AG09319 (cell line): ENCODE measurements at regions not wholly inside any gene's neighbourhood (a gene's known extent, or its start where the extent isn't known, plus 50 kb on each side); places are given as distances from the start of the nearest gene placed in this dataset.

Experiments used
- DNase-seq: peaks from one replicate; pipeline ENCODE4 v3.0.0-alpha.2; 2010; ENCODE audit warnings: low read depth; ENCODE audit errors: extremely low read depth
- TF ChIP-seq, protein P1 (sequence below): IDR thresholded peaks from 2 replicates; pipeline ENCODE4 v1.5.1; 2011; ENCODE audit warnings: low read depth, mild to moderate bottlenecking, inconsistent platforms, low read length, moderate library complexity

DNA sequence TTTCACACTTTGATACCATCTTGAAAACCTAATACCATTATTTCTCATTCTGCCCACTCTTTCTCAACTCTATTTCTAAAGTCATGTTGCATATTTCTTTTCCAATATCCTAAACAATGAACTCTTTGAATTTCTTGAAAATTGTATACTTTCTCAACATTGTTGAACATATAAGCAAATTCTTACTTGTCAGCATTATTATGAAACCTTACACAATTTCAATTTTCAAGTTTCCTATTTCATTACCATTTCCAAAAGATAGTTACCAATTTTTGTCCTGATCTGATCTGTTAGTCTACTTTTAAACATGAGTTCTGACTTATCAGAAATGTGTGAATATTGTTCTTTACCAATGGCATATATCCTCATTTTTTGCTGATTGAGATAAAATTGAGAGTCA lies 806.3 kb upstream of the IGFBP7 start:
- no peak for DNase-seq
- TF ChIP-seq, protein P1, sequence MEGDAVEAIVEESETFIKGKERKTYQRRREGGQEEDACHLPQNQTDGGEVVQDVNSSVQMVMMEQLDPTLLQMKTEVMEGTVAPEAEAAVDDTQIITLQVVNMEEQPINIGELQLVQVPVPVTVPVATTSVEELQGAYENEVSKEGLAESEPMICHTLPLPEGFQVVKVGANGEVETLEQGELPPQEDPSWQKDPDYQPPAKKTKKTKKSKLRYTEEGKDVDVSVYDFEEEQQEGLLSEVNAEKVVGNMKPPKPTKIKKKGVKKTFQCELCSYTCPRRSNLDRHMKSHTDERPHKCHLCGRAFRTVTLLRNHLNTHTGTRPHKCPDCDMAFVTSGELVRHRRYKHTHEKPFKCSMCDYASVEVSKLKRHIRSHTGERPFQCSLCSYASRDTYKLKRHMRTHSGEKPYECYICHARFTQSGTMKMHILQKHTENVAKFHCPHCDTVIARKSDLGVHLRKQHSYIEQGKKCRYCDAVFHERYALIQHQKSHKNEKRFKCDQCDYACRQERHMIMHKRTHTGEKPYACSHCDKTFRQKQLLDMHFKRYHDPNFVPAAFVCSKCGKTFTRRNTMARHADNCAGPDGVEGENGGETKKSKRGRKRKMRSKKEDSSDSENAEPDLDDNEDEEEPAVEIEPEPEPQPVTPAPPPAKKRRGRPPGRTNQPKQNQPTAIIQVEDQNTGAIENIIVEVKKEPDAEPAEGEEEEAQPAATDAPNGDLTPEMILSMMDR = no peak

DNA sequence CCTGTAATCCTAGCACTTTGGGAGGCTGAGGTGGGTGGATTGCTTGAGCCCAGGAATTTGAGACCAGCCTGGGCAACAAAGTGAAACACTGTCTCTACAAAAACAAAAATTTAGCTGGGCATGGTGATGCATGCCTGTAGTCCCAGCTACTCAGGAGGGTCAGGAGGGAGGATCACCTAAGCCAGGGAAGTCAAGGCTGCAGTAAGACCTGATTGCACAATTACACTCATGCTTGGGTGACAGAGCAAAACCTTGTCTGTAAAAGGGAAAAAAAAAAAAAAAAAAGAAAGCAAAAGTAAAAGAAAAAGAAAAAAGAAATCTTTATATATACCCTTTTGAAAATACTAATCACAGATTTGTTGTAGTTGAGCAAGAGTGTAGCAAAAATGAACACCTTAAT lies 801.0 kb upstream of the IGFBP7 start:
- TF ChIP-seq, protein P1 = no peak
- no peak for DNase-seq

DNA sequence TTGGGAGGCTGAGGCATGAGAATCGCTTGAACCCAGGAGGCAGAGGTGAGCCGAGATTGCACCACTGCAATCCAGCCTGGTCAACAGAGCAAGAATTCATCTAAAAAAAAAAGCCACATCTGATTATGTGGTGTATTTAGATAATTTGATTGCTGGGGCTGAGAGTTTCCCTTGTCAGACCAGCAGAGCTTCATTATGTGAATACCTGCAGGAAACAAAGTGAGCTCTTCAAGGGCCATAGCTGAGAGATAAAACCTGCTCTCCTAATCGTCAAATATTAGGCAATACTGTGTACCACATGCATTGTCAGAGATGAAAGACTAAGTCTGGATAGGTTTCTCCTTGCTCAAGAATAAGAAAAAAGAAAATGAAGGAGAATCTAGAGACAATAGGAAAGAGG lies 800.0 kb upstream of the IGFBP7 start:
- TF ChIP-seq, protein P1 = no peak
- DNase-seq = no peak

DNA sequence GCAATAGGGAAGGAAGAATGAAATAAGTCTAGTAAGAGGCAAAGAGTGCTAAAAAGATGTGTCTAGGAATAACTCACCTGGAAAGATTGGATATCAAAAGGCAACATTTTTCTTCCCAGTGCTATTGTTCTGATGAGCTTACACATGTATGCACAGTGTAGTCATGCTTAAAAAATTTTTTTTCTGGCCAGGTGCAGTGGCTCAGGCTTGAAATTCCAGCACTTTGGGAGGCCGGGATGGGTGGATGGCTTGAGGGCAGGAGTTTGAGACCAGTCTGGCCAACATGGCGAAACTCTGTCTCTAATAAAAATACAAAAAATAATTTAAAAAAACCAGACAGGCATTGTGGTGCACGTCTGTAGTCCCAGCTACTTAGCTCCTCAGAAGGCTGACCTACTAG lies 795.8 kb upstream of the IGFBP7 start:
- TF ChIP-seq, protein P1 = no peak
- no peak for DNase-seq

DNA sequence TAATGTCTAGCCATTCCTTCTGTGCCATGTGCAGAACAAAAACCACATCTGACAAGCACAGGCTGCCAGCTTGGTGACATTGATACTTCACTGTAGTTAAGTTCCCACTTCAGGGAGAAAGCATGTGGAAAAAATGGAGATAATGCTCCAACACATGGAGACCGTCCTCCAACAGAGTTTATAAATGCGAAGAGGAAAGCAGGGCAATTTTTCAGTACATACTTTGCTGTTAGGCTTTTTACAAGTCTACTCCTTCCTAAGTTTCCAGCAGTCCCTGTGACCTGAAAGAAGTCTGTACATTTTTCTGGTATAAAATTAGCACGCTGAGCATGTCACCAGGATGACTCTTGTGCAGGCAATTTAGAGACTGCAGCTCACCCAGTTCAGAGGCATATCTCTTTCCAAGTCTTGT lies 766.9 kb upstream of the IGFBP7 start:
- TF ChIP-seq, protein P1 = no peak
- DNase-seq = no peak

DNA sequence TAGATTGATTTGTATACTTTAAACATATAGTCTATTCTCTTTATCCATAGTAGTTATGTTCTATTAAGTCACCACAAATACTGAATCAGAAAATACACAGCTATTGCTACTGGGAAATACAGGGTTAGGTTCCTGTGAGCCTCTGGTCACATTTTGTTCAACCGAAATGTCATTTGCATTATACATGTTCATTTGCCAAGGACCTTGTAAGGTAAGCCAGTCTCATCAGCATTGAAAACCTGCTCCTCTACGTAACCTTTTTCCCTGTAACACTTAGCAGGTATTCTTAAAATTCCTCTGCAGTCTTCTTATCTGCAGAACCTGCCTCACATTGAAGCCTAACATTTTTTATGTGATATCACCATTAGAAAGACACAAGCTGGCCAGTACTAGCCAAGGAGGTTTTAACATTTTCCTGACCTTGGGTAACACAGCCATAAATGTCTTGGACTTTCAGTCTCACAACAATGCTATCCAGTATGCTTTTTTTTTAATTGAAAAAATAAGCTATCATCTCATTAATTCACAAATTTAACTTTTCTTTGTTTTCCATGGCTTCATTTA lies 765.7 kb upstream of the IGFBP7 start:
- TF ChIP-seq, protein P1 = no peak
- DNase-seq = no peak

DNA sequence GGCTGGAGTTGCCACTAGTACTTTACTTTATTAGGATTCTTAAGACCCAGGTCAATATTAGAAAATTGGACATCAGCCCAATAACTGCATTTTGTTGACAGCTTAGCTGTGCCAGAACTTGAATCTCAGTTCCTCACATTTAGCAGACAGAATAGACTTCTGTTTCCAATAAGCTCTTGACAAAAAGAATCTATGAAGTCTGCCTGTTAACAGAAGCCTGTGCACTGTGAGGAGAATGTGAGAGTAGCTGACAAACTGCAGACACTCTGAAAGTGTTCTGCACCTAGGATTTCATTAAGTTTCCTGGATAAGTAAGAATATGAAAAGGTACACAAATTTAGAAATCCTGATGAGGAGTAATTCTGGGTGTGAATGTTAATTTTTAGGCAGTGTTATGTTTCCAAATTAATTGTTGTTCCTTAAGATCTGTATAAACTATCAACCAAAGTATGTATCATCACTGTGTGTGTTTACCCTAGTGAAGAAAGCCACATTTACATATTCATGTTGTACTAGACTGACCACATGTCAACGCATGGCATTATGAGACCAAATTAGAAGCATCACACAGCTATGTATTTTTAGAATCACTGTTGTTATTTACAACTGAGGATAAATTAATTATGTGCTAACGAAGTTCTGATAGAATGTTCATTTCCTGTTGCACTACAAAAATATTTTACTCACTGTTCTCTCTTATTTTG lies 756.4 kb upstream of the IGFBP7 start:
- no peak for DNase-seq
- TF ChIP-seq, protein P1 = no peak
